Activated B cell treated with CpG ODN at 0.5 μM for 24 hours (primary cell): ENCODE measurements at regions not wholly inside any gene's neighbourhood (a gene's known extent, or its start where the extent isn't known, plus 50 kb on each side); places are given as distances from the start of the nearest gene placed in this dataset.

Experiments
- ATAC-seq: fragments of 200-7000 bp; cut with Tn5 transposase; one replicate; pipeline ENCODE4 v1.10.0; 2021; ENCODE audit warnings: low read depth, mild to moderate bottlenecking, moderate library complexity
- CTCF ChIA-PET: fragments of 350-600 bp; sonication (Branson Sonifier 250); formaldehyde crosslinking; loops from one replicate; lab custom pipeline; 2021; ENCODE audit warnings: antibody characterized with exemption; lab: Charles Lee
- POLR2A ChIA-PET: fragments of 350-600 bp; sonication (Branson Sonifier 250); formaldehyde crosslinking; loops from one replicate; lab custom pipeline; 2021; ENCODE audit warnings: antibody characterized with exemption; lab: Charles Lee
- DNase-seq: peaks from one replicate; pipeline ENCODE4 v3.0.0; 2022
- H3K27ac Mint-ChIP-seq: one replicate; pipeline ENCODE4 v1.8.0; 2020; ENCODE audit warnings: mixed read lengths
- H3K27me3 Mint-ChIP-seq: one replicate; pipeline ENCODE4 v1.8.0; 2021; ENCODE audit warnings: mixed read lengths
- H3K36me3 Mint-ChIP-seq: one replicate; pipeline ENCODE4 v1.8.0; 2021; ENCODE audit warnings: low read depth, mixed read lengths
- H3K4me1 Mint-ChIP-seq: one replicate; pipeline ENCODE4 v1.8.0; 2021; ENCODE audit warnings: mixed read lengths
- H3K4me3 Mint-ChIP-seq: one replicate; pipeline ENCODE4 v1.8.0; 2020; ENCODE audit warnings: mild to moderate bottlenecking, mixed read lengths
- H3K9me3 Mint-ChIP-seq: one replicate; pipeline ENCODE4 v1.8.0; 2020; ENCODE audit warnings: mixed read lengths
- intact Hi-C: fragments of 100-400 bp; cut with micrococcal nuclease; formaldehyde crosslinking; loops from one replicate; pipeline ENCODE4 v1.15.1; 2024
- TF ChIP-seq, protein P1 (sequence below): fragments of 200-600 bp; IDR thresholded peaks from one replicate; pipeline ENCODE4 v1.8.0; 2022; ENCODE audit warnings: antibody characterized with exemption, mild to moderate bottlenecking

DNA sequence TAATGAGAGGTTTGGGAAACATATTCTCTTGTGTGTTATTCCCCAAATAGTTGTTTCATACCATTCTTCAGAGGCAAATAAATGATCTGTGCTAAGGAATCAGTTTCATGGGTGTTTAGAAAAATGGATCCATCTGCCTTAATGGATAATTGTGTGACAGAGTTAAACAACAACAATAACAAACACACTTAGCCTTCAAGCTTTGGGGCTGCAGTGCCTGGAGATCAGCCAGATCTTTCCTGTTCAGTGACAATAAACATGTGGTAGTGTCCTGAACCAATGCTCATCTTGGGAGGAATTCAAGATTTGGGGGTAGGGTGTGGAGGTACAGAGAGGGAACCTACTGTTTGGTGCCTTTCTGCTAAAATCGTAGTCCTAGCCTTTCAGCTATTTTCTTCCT lies 93.7 kb upstream of the PRICKLE1 start:
- ChIA-PET POLR2A (no interaction called here), CTCF (no interaction called here)
- no peak for ATAC-seq
- intact Hi-C loops: no loop called here
- Mint-ChIP-seq H3K4me1 (no peaks in the 10 kb centered on the region), H3K27me3 (no peaks in the 10 kb centered on the region), H3K9me3 (no peaks in the 10 kb centered on the region), H3K27ac (no peak overlapping the region), H3K36me3 (no peaks in the 10 kb centered on the region), H3K4me3 (no peak overlapping the region)
- TF ChIP-seq, protein P1, sequence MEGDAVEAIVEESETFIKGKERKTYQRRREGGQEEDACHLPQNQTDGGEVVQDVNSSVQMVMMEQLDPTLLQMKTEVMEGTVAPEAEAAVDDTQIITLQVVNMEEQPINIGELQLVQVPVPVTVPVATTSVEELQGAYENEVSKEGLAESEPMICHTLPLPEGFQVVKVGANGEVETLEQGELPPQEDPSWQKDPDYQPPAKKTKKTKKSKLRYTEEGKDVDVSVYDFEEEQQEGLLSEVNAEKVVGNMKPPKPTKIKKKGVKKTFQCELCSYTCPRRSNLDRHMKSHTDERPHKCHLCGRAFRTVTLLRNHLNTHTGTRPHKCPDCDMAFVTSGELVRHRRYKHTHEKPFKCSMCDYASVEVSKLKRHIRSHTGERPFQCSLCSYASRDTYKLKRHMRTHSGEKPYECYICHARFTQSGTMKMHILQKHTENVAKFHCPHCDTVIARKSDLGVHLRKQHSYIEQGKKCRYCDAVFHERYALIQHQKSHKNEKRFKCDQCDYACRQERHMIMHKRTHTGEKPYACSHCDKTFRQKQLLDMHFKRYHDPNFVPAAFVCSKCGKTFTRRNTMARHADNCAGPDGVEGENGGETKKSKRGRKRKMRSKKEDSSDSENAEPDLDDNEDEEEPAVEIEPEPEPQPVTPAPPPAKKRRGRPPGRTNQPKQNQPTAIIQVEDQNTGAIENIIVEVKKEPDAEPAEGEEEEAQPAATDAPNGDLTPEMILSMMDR: no peak
- no peak for DNase-seq

DNA sequence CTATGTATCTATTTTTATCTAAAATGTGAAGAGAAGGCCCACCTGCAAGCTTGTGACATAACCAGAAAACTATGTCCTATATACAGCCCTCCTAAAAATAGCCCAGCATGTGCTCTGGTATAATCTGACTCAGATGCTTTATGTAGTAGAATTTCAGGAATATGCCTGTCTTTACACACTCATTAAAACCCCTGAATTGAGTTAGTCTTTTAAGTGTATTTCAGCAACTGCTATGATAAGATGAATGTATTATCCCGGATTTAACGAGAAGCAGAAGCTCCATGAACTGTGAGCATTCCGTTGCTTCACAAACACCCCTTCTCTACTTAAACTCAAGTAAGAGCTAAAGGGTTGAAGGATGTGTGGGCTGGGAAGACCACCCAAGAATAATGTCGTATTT lies 89.9 kb upstream of the PRICKLE1 start:
- TF ChIP-seq, protein P1: no peak
- Mint-ChIP-seq H3K36me3 (no peaks in the 10 kb centered on the region), H3K4me3 (no peak overlapping the region), H3K4me1 (no peaks in the 10 kb centered on the region), H3K27ac (no peak overlapping the region), H3K27me3 (no peaks in the 10 kb centered on the region), H3K9me3 (no peaks in the 10 kb centered on the region)
- intact Hi-C loops: no loop called here
- no peak for DNase-seq
- ChIA-PET CTCF (no interaction called here), POLR2A (no interaction called here)
- no peak for ATAC-seq

DNA sequence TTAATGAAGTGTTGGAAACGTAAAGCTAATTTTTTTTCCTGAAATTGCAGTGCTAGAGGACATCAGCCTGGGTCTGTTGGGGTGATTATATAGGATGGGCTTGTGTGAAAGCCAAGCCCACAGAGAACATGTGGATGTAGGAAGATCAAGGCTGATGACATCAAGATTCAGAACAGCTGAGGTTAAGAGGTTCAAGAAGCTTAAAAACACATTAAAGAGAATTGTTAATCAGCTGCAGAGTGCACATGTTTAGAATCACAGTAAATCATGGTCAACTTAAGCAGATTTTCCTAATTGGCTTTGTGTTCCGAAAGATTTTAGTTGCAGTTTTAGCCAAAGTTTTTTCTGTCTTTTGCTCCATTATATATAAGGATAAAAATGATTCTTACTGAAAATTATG lies 87.9 kb upstream of the PRICKLE1 start:
- no peak for ATAC-seq
- Mint-ChIP-seq H3K9me3 (no peaks in the 10 kb centered on the region), H3K27ac (no peak overlapping the region), H3K4me1 (no peaks in the 10 kb centered on the region), H3K27me3 (no peaks in the 10 kb centered on the region), H3K36me3 (no peaks in the 10 kb centered on the region), H3K4me3 (no peak overlapping the region)
- DNase-seq: no peak
- POLR2A ChIA-PET: no interaction called here
- intact Hi-C loops: no loop called here
- CTCF ChIA-PET: no interaction called here
- TF ChIP-seq, protein P1: no peak

DNA sequence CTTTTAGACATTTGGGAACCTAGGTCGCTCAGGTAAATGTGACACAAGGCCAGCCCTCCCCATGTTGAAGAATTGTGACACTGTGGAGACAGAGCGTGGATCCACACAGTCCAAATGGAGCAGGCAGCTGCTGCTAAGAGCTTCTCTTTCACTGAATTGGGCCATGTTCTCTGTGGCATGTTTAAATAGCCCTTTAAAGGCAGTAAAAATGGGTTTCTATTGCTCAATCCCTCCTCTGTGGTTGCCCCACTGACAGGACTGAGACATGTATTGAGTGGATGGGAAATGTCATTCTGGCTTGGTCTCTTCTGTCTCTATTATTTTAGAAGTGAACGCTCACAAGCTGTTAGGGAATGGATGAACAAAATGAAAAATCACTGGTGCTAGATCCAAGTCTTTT lies 84.0 kb upstream of the PRICKLE1 start:
- Mint-ChIP-seq H3K4me3 (no peak overlapping the region), H3K36me3 (no peaks in the 10 kb centered on the region), H3K27ac (no peak overlapping the region), H3K27me3 (peaks cover under 1% of the 10 kb centered on the region), H3K4me1 (no peaks in the 10 kb centered on the region), H3K9me3 (no peaks in the 10 kb centered on the region)
- TF ChIP-seq, protein P1: no peak
- POLR2A ChIA-PET: no interaction called here
- intact Hi-C loops: no loop called here
- ATAC-seq (no peak), DNase-seq (no peak)
- CTCF ChIA-PET: no interaction called here

DNA sequence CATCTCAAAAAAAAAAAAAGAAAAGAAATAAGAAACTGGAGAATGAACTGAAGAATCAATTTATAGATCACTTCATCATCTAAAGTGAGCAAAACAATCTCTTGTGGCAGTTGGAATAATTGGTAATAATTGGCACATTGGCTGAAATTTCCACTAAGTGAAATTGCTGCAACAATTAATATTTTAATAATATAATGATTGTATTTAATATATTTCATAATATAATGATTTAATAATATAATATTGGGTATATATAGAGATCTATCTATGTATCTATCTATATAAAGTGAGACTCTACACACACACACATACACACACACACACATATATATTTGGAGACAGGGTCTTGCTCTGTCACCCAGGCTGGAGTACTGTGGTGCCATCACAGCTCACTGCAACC lies 81.2 kb upstream of the PRICKLE1 start:
- POLR2A ChIA-PET: no interaction called here
- H3K27me3 Mint-ChIP-seq: peaks cover 3% of the 10 kb centered on the region
- CTCF ChIA-PET: no interaction called here
- DNase-seq (no peak), ATAC-seq (no peak)
- no peak overlapping the region for H3K27ac Mint-ChIP-seq
- no peaks in the 10 kb centered on the region for H3K36me3 Mint-ChIP-seq
- intact Hi-C loops: no loop called here
- H3K4me1 Mint-ChIP-seq: no peaks in the 10 kb centered on the region
- H3K4me3 Mint-ChIP-seq: no peak overlapping the region
- TF ChIP-seq, protein P1: no peak
- no peaks in the 10 kb centered on the region for H3K9me3 Mint-ChIP-seq
